Mesenchymal stem cell (in vitro differentiated cells and primary cell): ENCODE measurements at regions not wholly inside any gene's neighbourhood (a gene's known extent, or its start where the extent isn't known, plus 50 kb on each side); places are given as distances from the start of the nearest gene placed in this dataset.

Experiments used
- DNase-seq: peaks from one replicate; pipeline ENCODE4 v3.0.0-alpha.2; 2013
- H2AFZ ChIP-seq: one replicate; pipeline ENCODE4 v1.6.1; 2013; ENCODE audit warnings: low read depth, mild to moderate bottlenecking, control low read depth, inconsistent platforms, low read length, moderate library complexity
- H2AK5ac ChIP-seq: 2 replicates; pipeline ENCODE4 v1.6.1; 2013; ENCODE audit warnings: low read length, moderate library complexity, mild to moderate bottlenecking, inconsistent platforms; ENCODE audit not compliant: severe bottlenecking
- H2BK120ac ChIP-seq: one replicate; pipeline ENCODE4 v1.6.1; 2013; ENCODE audit warnings: low read depth, mild to moderate bottlenecking, inconsistent platforms, low read length, moderate library complexity
- H2BK12ac ChIP-seq, 2 experiments: one replicate each; pipeline ENCODE4 v1.6.1; 2013; ENCODE audit warnings: inconsistent platforms in 2 of 2, low read length in 2 of 2, mild to moderate bottlenecking in 2 of 2, moderate library complexity in 2 of 2, control low read depth in 1 of 2
- H2BK15ac ChIP-seq: one replicate; pipeline ENCODE4 v1.6.1; 2013; ENCODE audit warnings: mild to moderate bottlenecking, low read depth, inconsistent platforms; ENCODE audit not compliant: poor library complexity, severe bottlenecking
- H2BK5ac ChIP-seq: 2 replicates; pipeline ENCODE4 v1.6.1; 2013; ENCODE audit warnings: low read depth, mild to moderate bottlenecking, low read length, control low read depth, inconsistent platforms; ENCODE audit not compliant: poor library complexity, severe bottlenecking
- H3K14ac ChIP-seq, 2 experiments: one replicate each; pipeline ENCODE4 v1.6.1; 2013; ENCODE audit warnings: inconsistent platforms in 2 of 2, low read length in 2 of 2, control low read depth in 1 of 2, mild to moderate bottlenecking in 1 of 2, moderate library complexity in 1 of 2
- H3K18ac ChIP-seq, 2 experiments: one replicate each; pipeline ENCODE4 v1.6.1; 2013; ENCODE audit warnings: inconsistent platforms in 2 of 2, low read length in 2 of 2, control low read depth in 1 of 2, low read depth in 1 of 2, mild to moderate bottlenecking in 1 of 2
- H3K23ac ChIP-seq, 2 experiments: one replicate each; pipeline ENCODE4 v1.6.1; 2013; ENCODE audit warnings: inconsistent platforms in 2 of 2, low read length in 2 of 2, mild to moderate bottlenecking in 2 of 2, moderate library complexity in 2 of 2, control low read depth in 1 of 2
- H3K27ac ChIP-seq: 2 replicates; pipeline ENCODE4 v1.5.1; 2013; ENCODE audit warnings: mild to moderate bottlenecking, moderate library complexity, low read length, control low read depth, inconsistent platforms; ENCODE audit not compliant: poor library complexity, severe bottlenecking
- H3K27me3 ChIP-seq, 2 experiments: 2 replicates each; pipeline versions ENCODE4 v1.6.1 to v1.7.0; 2013; ENCODE audit warnings: low read length in 2 of 2, mild to moderate bottlenecking in 2 of 2, moderate library complexity in 2 of 2, control low read depth in 1 of 2, inconsistent platforms in 1 of 2; ENCODE audit not compliant: control insufficient read depth in 1 of 2, insufficient read depth in 1 of 2
- H3K36me3 ChIP-seq, 2 experiments: 2 replicates each; pipeline versions ENCODE4 v1.6.1 to v1.7.0; 2013; ENCODE audit warnings: low read length in 2 of 2, control low read depth in 1 of 2, inconsistent platforms in 1 of 2, low read depth in 1 of 2, mild to moderate bottlenecking in 1 of 2; ENCODE audit not compliant: insufficient read depth in 2 of 2, control insufficient read depth in 1 of 2
- H3K4ac ChIP-seq, 2 experiments: one replicate each; pipeline ENCODE4 v1.6.1; 2013; ENCODE audit warnings: inconsistent platforms in 2 of 2, low read length in 2 of 2, mild to moderate bottlenecking in 2 of 2, moderate library complexity in 2 of 2, control low read depth in 1 of 2, low read depth in 1 of 2
- H3K4me1 ChIP-seq: 2 replicates; pipeline ENCODE4 v1.6.1; 2013; ENCODE audit warnings: low read depth, low read length, control low read depth; ENCODE audit not compliant: control insufficient read depth, insufficient read depth
- H3K4me2 ChIP-seq: 2 replicates; pipeline ENCODE4 v1.6.1; 2013; ENCODE audit warnings: low read length, mild to moderate bottlenecking, inconsistent platforms; ENCODE audit not compliant: poor library complexity, severe bottlenecking
- H3K4me3 ChIP-seq, 2 experiments: 2 replicates each; pipeline versions ENCODE4 v1.5.1 to v1.7.0; 2013; ENCODE audit warnings: low read length in 2 of 2, mild to moderate bottlenecking in 2 of 2, control low read depth in 1 of 2, low read depth in 1 of 2; ENCODE audit not compliant: insufficient read depth in 1 of 2
- H3K79me1 ChIP-seq: replicated peaks from 2 replicates; pipeline ENCODE4 v1.6.1; 2013; ENCODE audit warnings: mild to moderate bottlenecking, control low read depth, low read length, inconsistent platforms; ENCODE audit not compliant: poor library complexity, severe bottlenecking
- H3K9ac ChIP-seq: 2 replicates; pipeline ENCODE4 v1.7.0; 2013; ENCODE audit warnings: mild to moderate bottlenecking, low read length, moderate library complexity
- H3K9me3 ChIP-seq: 2 replicates; pipeline ENCODE4 v1.7.0; 2013; ENCODE audit warnings: mild to moderate bottlenecking, low read length; ENCODE audit not compliant: control insufficient read depth
- H4K8ac ChIP-seq: one replicate; pipeline ENCODE4 v1.6.1; 2013; ENCODE audit warnings: inconsistent platforms, mild to moderate bottlenecking, low read length, moderate library complexity
- H4K91ac ChIP-seq: one replicate; pipeline ENCODE4 v1.6.1; 2013; ENCODE audit warnings: mild to moderate bottlenecking, low read length, inconsistent platforms
- WGBS: methylation state at CpG from one replicate; pipeline ENCODE4 v1.1.7; 2013; ENCODE audit warnings: mixed read lengths; 5-methylcytosine and 5-hydroxymethylcytosine counted together

DNA sequence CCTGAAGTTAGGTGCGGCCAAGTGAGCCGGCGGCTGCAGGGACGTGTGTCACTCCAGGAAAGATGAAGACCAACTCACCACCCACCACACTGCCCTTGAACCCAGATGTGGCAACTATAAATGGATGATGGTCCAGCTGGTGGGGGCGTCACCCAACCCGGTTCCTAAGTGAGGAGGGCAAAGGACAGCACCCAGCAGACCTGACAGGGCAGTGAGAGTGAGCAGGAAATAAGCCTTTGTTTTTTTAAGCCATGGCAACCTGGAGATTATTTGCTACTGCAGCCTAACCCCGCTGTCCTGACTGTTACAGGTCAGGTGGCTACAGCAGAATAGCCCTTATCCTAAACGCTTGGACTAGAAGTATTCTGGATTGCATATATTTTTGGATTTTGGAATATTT lies 228.9 kb downstream of the CTTN start:
- Histone ChIP-seq H3K4me3 (no peak overlapping the region), H3K18ac (no peak overlapping the region), H4K91ac (no peak overlapping the region), H3K4me1 (no peaks in the 10 kb centered on the region), H2BK5ac (no peak overlapping the region), H3K4me2 (no peak overlapping the region), H3K79me1 (peaks cover 2% of the 10 kb centered on the region), H3K9me3 (no peaks in the 10 kb centered on the region), H4K8ac (no peak overlapping the region), H3K14ac (no peak overlapping the region), H2AK5ac (no peak overlapping the region), H3K27ac (no peak overlapping the region), H2AFZ (no peak overlapping the region), H3K36me3 (peaks cover 0 to 2% of the 10 kb centered on the region in 2 experiments), H3K4ac (no peak overlapping the region), H3K27me3 (peaks cover 0 to 29% of the 10 kb centered on the region in 2 experiments), H3K23ac (no peak overlapping the region), H2BK12ac (no peak overlapping the region), H2BK15ac (no peak overlapping the region), H2BK120ac (no peak overlapping the region), H3K9ac (no peak overlapping the region)
- WGBS: 82% methylated on average over 8 of the region's 8 CpGs
- no peak for DNase-seq

DNA sequence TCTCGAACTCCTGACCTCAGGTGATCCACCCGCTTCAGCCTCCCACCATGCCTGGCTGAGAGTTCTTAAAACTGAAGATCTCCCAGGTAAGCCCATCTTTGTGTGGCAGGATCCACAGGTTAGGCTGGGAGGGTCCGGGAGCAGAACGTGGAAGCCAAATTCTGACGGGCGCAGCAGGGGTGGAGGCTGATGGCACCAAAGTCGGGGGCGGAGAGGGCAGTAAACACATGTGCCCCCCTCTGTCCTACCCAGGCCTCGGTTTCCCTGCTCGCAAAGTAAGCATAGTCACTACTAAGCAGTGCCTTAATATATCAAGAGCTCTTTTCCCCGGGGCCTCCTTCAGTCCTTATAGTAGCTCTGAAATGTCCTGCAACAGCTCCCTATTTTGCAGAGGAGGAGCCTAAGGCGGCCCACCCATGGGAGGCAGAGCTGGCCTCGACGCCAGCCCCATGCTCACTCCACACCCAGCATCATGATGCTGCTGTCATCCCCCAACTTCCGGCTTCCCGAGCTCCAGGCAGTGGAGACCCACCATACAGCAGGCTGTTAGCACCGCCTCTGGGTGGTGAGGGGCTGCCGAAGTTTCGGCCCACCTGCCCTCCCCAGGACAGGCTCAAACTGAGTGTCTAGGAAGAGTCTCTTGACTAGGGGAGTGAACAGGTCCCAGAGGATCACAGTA lies 230.0 kb downstream of the CTTN start:
- peaks cover 2% of the 10 kb centered on the region for H3K79me1 ChIP-seq
- no peak overlapping the region for H3K18ac ChIP-seq
- no peaks in the 10 kb centered on the region for H3K9me3 ChIP-seq
- no peak overlapping the region for H2BK120ac ChIP-seq
- no peak overlapping the region for H3K23ac ChIP-seq
- no peak overlapping the region for H3K27ac ChIP-seq
- no peak overlapping the region for H2BK12ac ChIP-seq
- no peak overlapping the region for H4K8ac ChIP-seq
- H3K4me1 ChIP-seq: no peaks in the 10 kb centered on the region
- peaks cover 0 to 29% of the 10 kb centered on the region in 2 experiments for H3K27me3 ChIP-seq
- no peak for DNase-seq
- H2BK5ac ChIP-seq: no peak overlapping the region
- H2AK5ac ChIP-seq: no peak overlapping the region
- H3K14ac ChIP-seq: no peak overlapping the region
- H3K4me3 ChIP-seq: peak overlapping the region in 1 of 2 experiments; percentile 64
- no peak overlapping the region for H4K91ac ChIP-seq
- H2BK15ac ChIP-seq: no peak overlapping the region
- H3K4me2 ChIP-seq: no peak overlapping the region
- WGBS: 84% methylated on average over 19 of the region's 19 CpGs
- no peak overlapping the region for H2AFZ ChIP-seq
- no peak overlapping the region for H3K4ac ChIP-seq
- H3K9ac ChIP-seq: peak overlapping the region; percentile 43
- H3K36me3 ChIP-seq: peaks cover 0 to 2% of the 10 kb centered on the region in 2 experiments

GRCh38 chr11:70628855-70629844 lies 230.8 kb downstream of the CTTN start:
- Histone ChIP-seq H3K23ac (no peak overlapping the region), H2BK5ac (no peak overlapping the region), H3K18ac (no peak overlapping the region), H3K27ac (no peak overlapping the region), H4K91ac (no peak overlapping the region), H3K4me3 (peak overlapping the region in 1 of 2 experiments; percentile 64), H3K79me1 (peaks cover 2% of the 10 kb centered on the region), H2AFZ (no peak overlapping the region), H3K14ac (no peak overlapping the region), H3K4ac (no peak overlapping the region), H2BK12ac (no peak overlapping the region), H3K9ac (peak overlapping the region; percentile 43), H3K4me1 (peaks cover 2% of the 10 kb centered on the region), H3K27me3 (peaks cover 0 to 29% of the 10 kb centered on the region in 2 experiments), H2BK15ac (no peak overlapping the region), H2AK5ac (no peak overlapping the region), H3K36me3 (no peaks in the 10 kb centered on the region), H3K9me3 (no peaks in the 10 kb centered on the region), H4K8ac (no peak overlapping the region), H3K4me2 (no peak overlapping the region), H2BK120ac (no peak overlapping the region)
- 82% methylated on average over 30 of the region's 30 CpGs for WGBS
- DNase-seq: no peak

- Histone ChIP-seq H3K4me1 (peaks cover 2% of the 10 kb centered on the region), H2BK120ac (no peak overlapping the region), H3K79me1 (peaks cover 2% of the 10 kb centered on the region), H2AK5ac (no peak overlapping the region), H3K9ac (no peak overlapping the region), H3K27me3 (peaks cover 0 to 29% of the 10 kb centered on the region in 2 experiments), H3K9me3 (no peaks in the 10 kb centered on the region), H3K4me3 (no peak overlapping the region), H4K8ac (no peak overlapping the region), H3K23ac (no peak overlapping the region), H3K36me3 (no peaks in the 10 kb centered on the region), H2BK12ac (no peak overlapping the region), H3K14ac (no peak overlapping the region), H3K18ac (no peak overlapping the region), H3K4ac (no peak overlapping the region), H4K91ac (peak overlapping the region; percentile 67), H2AFZ (no peak overlapping the region), H2BK15ac (no peak overlapping the region), H3K4me2 (no peak overlapping the region), H2BK5ac (no peak overlapping the region), H3K27ac (no peak overlapping the region)
- WGBS: 88% methylated on average over 9 of the region's 9 CpGs
- no peak for DNase-seq
Measured at GRCh38 chr11:70630068-70630467, 231.7 kb downstream of the CTTN start.
